Breast epithelium (tissue), 3 donors: ENCODE measurements at regions not wholly inside any gene's neighbourhood (a gene's known extent, or its start where the extent isn't known, plus 50 kb on each side); places are given as distances from the start of the nearest gene placed in this dataset.

Experiments used
- POLR2A ChIP-seq: fragments of 450-650 bp; IDR thresholded peaks from one replicate; pipeline ENCODE4 v1.6.1; 2016; ENCODE audit warnings: antibody characterized with exemption, mild to moderate bottlenecking, moderate library complexity
- POLR2AphosphoS5 ChIP-seq, 3 donors: sonication (generic); formaldehyde crosslinking; IDR thresholded peaks; one replicate each; pipeline ENCODE4 v1.6.1; 2017; ENCODE audit warnings: antibody characterized with exemption in 3 of 3
- TF ChIP-seq, protein P1 (sequence below), 3 donors: fragments of 450-650 bp; IDR thresholded peaks; one replicate each; pipeline ENCODE4 v1.5.1; 2016 to 2017; ENCODE audit warnings: antibody characterized with exemption in 3 of 3, mild to moderate bottlenecking in 3 of 3, moderate library complexity in 3 of 3

DNA sequence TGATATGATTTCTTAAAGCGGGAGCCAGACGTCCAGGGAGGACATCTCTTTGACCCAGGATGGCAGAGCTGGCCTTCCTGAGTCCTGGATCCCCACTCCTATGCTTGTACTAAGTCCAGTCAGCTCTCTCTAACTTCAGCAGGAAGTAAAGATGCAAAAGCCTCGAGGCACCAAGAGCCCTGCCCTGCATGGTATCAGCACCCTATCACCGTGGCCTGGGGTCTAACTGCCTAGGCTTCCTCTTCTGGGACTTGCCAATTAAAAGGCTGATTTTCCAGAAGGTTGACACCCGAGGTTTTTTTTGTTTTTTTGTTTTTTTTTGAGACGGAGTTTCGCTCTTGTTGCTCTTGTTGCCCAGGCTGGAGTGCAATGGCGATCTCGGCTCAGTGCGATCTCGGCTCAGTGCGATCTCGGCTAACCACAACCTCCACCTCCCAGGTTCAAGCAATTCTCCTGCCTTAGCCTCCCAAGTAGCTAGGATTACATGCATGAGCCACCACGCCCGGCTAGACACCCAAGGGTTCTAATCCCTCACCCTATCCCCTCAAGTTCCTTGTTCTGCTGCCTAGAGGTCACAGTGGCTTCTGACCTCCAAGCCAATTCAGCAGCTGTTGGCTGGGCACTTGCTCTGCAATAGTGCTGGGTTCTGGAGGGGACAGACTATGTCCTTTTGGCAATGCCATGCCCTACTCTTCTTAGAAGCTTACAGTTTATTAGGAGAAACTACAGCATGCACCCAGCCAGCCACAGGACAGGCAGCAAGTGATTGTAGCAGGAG is 50.6 kb upstream of the FTH1 start:
- TF ChIP-seq POLR2AphosphoS5 (IDR thresholded peaks at IDR 0.05) (no peak), POLR2A (no peak)
- TF ChIP-seq, protein P1, sequence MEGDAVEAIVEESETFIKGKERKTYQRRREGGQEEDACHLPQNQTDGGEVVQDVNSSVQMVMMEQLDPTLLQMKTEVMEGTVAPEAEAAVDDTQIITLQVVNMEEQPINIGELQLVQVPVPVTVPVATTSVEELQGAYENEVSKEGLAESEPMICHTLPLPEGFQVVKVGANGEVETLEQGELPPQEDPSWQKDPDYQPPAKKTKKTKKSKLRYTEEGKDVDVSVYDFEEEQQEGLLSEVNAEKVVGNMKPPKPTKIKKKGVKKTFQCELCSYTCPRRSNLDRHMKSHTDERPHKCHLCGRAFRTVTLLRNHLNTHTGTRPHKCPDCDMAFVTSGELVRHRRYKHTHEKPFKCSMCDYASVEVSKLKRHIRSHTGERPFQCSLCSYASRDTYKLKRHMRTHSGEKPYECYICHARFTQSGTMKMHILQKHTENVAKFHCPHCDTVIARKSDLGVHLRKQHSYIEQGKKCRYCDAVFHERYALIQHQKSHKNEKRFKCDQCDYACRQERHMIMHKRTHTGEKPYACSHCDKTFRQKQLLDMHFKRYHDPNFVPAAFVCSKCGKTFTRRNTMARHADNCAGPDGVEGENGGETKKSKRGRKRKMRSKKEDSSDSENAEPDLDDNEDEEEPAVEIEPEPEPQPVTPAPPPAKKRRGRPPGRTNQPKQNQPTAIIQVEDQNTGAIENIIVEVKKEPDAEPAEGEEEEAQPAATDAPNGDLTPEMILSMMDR (IDR thresholded peaks at IDR 0.05) = no peak
